Tibial artery (tissue), 4 donors: ENCODE measurements at regions not wholly inside any gene's neighbourhood (a gene's known extent, or its start where the extent isn't known, plus 50 kb on each side); places are given as distances from the start of the nearest gene placed in this dataset.
"Not testable (repeated sequence)": the region's sequence is repeated elsewhere in the genome, so short reads cannot be mapped to it uniquely, and the experiment has no call there.

ENCODE experiments used
- DNase-seq, 2 donors: peaks; one replicate each; pipeline ENCODE4 v3.0.0-alpha.2; 2019
- H3K27ac ChIP-seq, 2 donors: fragments of 200-600 bp; sonication (generic) in 1 of 2; 1 replicate in 1 of 2; 2 replicates in 1 of 2; pipeline ENCODE4 v1.5.1; 2018 to 2019; ENCODE audit warnings: mild to moderate bottlenecking in 1 of 2
- H3K27me3 ChIP-seq, 2 donors: fragments of 200-600 bp; sonication (generic) in 1 of 2; one replicate each; pipeline versions ENCODE4 v1.5.1 to v1.6.0; 2016 to 2019
- H3K36me3 ChIP-seq, 3 donors: fragments of 200-600 bp; sonication (generic) in 2 of 3; one replicate each; pipeline ENCODE4 v1.5.1; 2016 to 2019; ENCODE audit warnings: mild to moderate bottlenecking in 2 of 3
- H3K4me1 ChIP-seq, 4 donors: fragments of 200-600 bp; sonication (generic) in 2 of 4; 1 replicate in 3 of 4; 2 replicates in 1 of 4; pipeline ENCODE4 v1.5.1; 2016 to 2019
- H3K4me3 ChIP-seq, 2 donors: fragments of 200-600 bp; sonication (generic) in 1 of 2; 1 replicate in 1 of 2; 2 replicates in 1 of 2; pipeline ENCODE4 v1.5.1; 2018 to 2019; ENCODE audit warnings: mild to moderate bottlenecking in 2 of 2
- H3K9me3 ChIP-seq, 3 donors: fragments of 200-600 bp; sonication (generic) in 1 of 3; one replicate each; pipeline ENCODE4 v1.5.1; 2016 to 2019
- intact Hi-C: fragments of 100-400 bp; cut with DNase I; formaldehyde crosslinking; loops from one replicate; pipeline ENCODE4 v1.15.0; 2023; ENCODE audit warnings: low total_unique reads
- TF ChIP-seq, protein P1 (sequence below), 2 experiments: fragments of 200-600 bp in 1 of 2; fragments of 450-650 bp in 1 of 2; IDR thresholded peaks; one replicate each; pipeline ENCODE4 v1.5.1; 2017 to 2019; ENCODE audit warnings: antibody characterized with exemption in 2 of 2, mild to moderate bottlenecking in 1 of 2, moderate library complexity in 1 of 2

DNA sequence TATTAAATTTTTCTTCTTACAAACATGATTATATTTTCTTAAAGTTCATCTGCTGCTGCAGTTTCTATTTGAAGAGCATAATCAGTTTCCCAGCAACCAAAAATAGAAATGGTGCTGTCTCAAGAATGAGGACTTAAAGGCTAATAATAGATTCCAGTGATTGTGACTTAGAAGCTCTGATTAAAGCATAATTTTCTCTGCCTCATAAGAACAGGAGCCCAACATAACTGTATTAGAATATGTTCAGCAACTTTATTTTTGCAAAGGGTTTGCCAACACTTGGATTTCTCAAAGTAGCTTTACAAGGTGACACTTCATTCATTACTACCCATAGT lies 227.9 kb downstream of the SPATA31A1 start:
- H3K27ac ChIP-seq, DNase-seq, H3K9me3 ChIP-seq, intact Hi-C loops, H3K36me3 ChIP-seq, H3K4me3 ChIP-seq, H3K4me1 ChIP-seq, H3K27me3 ChIP-seq: not testable (repeated sequence)

DNA sequence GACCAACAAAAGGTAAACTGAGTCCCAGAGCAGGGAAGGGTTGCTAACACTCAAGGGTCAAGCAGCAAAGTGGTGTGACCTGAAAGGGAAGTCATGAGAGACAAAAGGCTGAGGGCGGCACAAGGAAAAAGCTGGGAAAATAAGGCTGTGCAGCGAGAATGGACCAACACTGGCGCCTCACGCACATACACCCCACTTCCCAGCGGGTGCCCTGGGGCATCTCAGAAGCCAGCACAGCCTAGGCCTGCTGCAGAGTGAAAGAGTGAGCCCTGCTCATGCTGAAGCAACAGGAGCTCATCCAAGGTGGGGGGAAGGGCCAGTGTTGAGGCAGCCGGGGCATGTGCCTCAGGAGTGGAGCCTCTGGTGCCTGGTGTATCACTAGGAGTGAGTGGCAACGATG lies 229.8 kb downstream of the SPATA31A1 start:
- H3K27me3 ChIP-seq, H3K27ac ChIP-seq, DNase-seq, intact Hi-C loops, H3K4me1 ChIP-seq, H3K9me3 ChIP-seq, H3K36me3 ChIP-seq, H3K4me3 ChIP-seq: not testable (repeated sequence)

GRCh38 chr9:39587844-39588499 lies 232.5 kb downstream of the SPATA31A1 start:
- no peak for DNase-seq
- intact Hi-C loops = no loop called here
- H3K4me1 ChIP-seq = no peaks in the 10 kb centered on the region

DNA sequence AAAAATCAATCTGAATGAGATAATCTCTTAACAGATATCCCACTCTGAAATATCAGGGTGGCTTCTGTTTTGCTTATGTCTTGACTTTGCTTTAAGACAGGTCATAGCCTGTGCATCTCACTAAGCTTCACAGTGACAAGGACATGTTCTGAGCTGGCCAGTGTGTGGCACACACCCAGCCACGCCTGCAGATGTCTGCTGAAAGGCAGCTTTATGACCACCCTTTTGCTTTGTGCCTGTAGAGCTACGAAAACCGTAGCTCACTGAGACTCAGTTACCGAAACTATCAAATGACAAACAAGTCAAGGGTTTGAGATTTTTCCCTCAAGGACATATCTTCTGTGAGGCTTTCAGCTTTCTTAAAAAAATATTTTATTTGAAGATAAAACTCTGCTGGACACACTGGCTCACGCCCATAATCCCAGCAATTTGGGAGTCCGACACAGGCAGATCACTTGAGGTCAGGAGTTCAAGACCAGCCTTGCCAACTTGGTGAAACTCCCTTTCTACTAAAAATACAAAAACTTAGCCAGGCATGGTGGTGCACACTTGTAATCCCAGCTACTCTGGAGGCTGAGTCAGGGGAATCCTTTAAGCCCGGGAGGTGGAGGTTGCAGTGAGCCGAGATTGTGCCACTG lies 233.2 kb downstream of the SPATA31A1 start:
- no peak for DNase-seq
- no peaks in the 10 kb centered on the region for H3K9me3 ChIP-seq
- no peak overlapping the region for H3K4me3 ChIP-seq
- no peaks in the 10 kb centered on the region for H3K4me1 ChIP-seq
- H3K36me3 ChIP-seq = no peaks in the 10 kb centered on the region
- no peak overlapping the region for H3K27ac ChIP-seq
- intact Hi-C loops = no loop called here
- TF ChIP-seq, protein P1, sequence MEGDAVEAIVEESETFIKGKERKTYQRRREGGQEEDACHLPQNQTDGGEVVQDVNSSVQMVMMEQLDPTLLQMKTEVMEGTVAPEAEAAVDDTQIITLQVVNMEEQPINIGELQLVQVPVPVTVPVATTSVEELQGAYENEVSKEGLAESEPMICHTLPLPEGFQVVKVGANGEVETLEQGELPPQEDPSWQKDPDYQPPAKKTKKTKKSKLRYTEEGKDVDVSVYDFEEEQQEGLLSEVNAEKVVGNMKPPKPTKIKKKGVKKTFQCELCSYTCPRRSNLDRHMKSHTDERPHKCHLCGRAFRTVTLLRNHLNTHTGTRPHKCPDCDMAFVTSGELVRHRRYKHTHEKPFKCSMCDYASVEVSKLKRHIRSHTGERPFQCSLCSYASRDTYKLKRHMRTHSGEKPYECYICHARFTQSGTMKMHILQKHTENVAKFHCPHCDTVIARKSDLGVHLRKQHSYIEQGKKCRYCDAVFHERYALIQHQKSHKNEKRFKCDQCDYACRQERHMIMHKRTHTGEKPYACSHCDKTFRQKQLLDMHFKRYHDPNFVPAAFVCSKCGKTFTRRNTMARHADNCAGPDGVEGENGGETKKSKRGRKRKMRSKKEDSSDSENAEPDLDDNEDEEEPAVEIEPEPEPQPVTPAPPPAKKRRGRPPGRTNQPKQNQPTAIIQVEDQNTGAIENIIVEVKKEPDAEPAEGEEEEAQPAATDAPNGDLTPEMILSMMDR (IDR thresholded peaks at IDR 0.05) = no peak
- H3K27me3 ChIP-seq = no peaks in the 10 kb centered on the region

More at GRCh38 chr9:39587844-39588499, 232.5 kb downstream of the SPATA31A1 start:
- Histone ChIP-seq H3K9me3 (no peaks in the 10 kb centered on the region), H3K27me3 (no peaks in the 10 kb centered on the region), H3K27ac (no peak overlapping the region), H3K36me3 (no peaks in the 10 kb centered on the region), H3K4me3 (no peak overlapping the region)
- TF ChIP-seq, protein P1 (IDR thresholded peaks at IDR 0.05) = no peak

DNA sequence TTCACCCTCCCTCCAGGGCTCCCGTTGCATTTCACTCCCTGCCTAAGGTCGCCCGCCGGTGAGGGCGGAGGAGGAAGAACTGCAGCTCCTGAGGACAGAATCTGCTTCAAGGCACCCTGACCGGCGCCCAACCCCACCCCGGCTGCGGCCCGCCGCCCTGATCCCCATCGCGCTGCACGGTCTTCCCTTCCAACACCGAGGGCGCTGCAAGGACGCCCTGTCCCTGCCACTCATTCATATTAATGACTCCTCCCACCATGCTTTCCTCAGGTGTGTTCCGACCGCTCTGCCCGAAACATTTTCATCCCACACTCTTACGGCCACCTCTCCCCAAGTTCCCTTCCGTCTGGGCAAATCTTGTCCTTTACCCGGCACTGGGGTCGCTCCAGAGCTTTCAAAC lies 248.6 kb downstream of the SPATA31A1 start:
- H3K4me3 ChIP-seq, H3K9me3 ChIP-seq, H3K4me1 ChIP-seq, intact Hi-C loops, DNase-seq, H3K36me3 ChIP-seq, H3K27me3 ChIP-seq, H3K27ac ChIP-seq: not testable (repeated sequence)

- H3K4me3 ChIP-seq, H3K4me1 ChIP-seq, H3K9me3 ChIP-seq, H3K36me3 ChIP-seq, H3K27me3 ChIP-seq, intact Hi-C loops, H3K27ac ChIP-seq, DNase-seq: not testable (repeated sequence)
Measured at GRCh38 chr9:39611449-39612231, 256.2 kb downstream of the SPATA31A1 start.

- H3K4me1 ChIP-seq, H3K4me3 ChIP-seq, H3K36me3 ChIP-seq, H3K9me3 ChIP-seq, H3K27ac ChIP-seq, DNase-seq, intact Hi-C loops, H3K27me3 ChIP-seq: not testable (repeated sequence)
Measured at GRCh38 chr9:39616480-39616879, 261.0 kb downstream of the SPATA31A1 start.

DNA sequence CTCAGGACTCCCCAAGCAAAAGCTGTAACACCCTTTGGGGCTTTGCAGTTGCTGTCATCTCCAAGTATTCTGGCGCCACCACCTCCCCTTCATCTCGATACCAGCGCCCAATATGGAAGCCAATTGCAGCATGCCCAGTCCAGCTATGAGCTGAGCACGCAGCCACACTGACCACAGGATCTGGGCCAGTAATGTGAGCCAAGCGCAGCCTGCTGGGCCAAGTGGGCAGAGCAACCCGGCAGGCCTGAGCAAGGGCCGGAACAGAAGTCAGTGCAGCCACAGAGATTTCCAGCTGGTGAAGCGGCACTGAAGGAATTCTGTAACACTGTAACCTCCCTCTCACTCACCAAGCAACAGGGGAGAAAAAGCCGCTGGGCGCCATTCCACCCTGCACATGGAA lies 268.6 kb downstream of the SPATA31A1 start:
- H3K4me3 ChIP-seq, H3K36me3 ChIP-seq, intact Hi-C loops, H3K9me3 ChIP-seq, DNase-seq, H3K4me1 ChIP-seq, H3K27me3 ChIP-seq, H3K27ac ChIP-seq: not testable (repeated sequence)

DNA sequence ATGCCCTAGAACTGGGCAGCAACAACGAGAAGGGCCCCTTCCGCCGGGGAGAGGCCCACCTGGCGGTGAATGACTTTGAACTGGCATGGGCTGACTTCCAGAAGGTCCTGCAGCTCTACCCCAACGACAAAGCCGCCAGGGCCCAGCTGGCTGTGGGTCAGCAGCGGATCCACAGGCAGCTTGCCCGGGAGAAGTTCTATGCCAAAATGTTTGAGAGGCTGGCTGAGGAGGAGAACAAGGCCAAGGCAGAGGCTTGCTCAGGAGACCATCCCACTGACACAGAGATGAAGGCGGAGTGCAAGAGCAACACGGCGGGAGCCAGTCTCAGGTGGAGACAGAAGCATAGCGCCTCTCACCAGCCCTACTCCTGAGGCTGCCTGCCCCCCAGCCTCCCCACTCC lies 276.6 kb downstream of the SPATA31A1 start:
- H3K27ac ChIP-seq, H3K4me3 ChIP-seq, H3K9me3 ChIP-seq, H3K4me1 ChIP-seq, H3K27me3 ChIP-seq, H3K36me3 ChIP-seq, intact Hi-C loops: not testable (repeated sequence)
- peak; percentile 9 to 40 for DNase-seq

DNA sequence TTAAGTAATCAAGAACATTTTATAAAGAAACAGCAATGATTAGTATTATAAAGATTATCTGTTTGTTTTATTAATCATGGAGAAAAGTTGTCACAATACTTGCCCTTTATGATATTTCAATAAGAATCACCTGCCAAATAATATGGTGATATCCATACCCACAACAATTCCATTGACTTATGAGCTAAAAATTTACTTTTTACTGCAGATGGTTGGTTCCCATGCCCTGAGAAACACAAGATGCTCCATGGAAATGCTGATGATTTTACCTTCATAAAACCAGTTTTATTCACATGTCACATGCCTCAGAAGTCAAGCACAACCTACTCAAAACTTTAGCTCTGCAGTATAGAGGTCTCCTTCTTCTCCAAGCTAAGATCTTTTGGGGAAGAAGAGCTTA lies 293.6 kb downstream of the SPATA31A1 start:
- H3K4me1 ChIP-seq, H3K27ac ChIP-seq, H3K4me3 ChIP-seq, H3K9me3 ChIP-seq, H3K36me3 ChIP-seq, intact Hi-C loops, H3K27me3 ChIP-seq, DNase-seq: not testable (repeated sequence)

DNA sequence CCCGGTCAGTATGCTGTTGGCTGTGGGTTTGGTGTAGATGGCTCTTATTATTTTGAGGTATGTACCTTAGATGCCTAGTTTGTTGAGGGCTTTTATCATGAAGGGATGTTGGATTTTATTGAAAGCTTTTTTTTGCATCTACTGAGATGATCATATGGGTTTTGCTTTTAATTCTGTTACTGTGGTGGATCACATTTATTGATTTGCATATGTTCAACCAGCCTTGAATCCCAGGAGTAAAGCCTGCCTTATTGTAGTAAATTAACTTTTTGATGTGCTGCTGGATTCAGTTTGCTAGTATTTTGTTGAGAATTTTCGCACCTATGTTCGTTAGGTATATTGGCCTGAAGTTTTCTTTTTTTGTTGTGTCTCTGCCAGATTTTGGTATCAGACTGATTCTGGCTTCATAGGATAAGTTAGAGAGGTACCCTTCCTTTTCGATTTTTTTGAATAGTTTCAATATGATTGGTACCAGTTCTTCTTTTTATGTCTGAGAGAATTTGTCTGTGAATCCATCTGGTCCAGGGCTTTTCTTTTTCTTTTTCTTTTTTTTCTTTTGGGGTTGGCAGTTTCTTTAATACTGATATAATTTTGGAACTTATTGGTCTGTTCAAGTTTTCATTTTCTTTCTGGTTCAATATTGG lies 301.6 kb downstream of the SPATA31A1 start:
- H3K27ac ChIP-seq, H3K4me1 ChIP-seq, DNase-seq, H3K4me3 ChIP-seq, H3K27me3 ChIP-seq, H3K36me3 ChIP-seq, intact Hi-C loops, H3K9me3 ChIP-seq: not testable (repeated sequence)

- H3K4me3 ChIP-seq, H3K36me3 ChIP-seq, H3K27ac ChIP-seq, H3K9me3 ChIP-seq, DNase-seq, intact Hi-C loops, H3K4me1 ChIP-seq, H3K27me3 ChIP-seq: not testable (repeated sequence)
Measured at GRCh38 chr9:39663020-39663419, 307.6 kb downstream of the SPATA31A1 start.
